ENCODE measurements at regions not wholly inside any gene's neighbourhood (a gene's known extent, or its start where the extent isn't known, plus 50 kb on each side); places are given as distances from the start of the nearest gene placed in this dataset.

- Mint-ChIP-seq H3K4me1 (ENCODE audit: unreplicated experiment) (peaks cover 29% of the 10 kb centered on the region), H3K9me3 (ENCODE audit: unreplicated experiment) (no peaks in the 10 kb centered on the region), H3K36me3 (ENCODE audit: unreplicated experiment) (no peaks in the 10 kb centered on the region), H3K27ac (ENCODE audit: unreplicated experiment) (peak overlapping the region; percentile 32), H3K27me3 (ENCODE audit: unreplicated experiment) (no peaks in the 10 kb centered on the region), H3K4me3 (ENCODE audit: unreplicated experiment) (no peak overlapping the region)
- no peak for DNase-seq (ENCODE audit: extremely low spot score, unreplicated experiment)
- no peak for TF ChIP-seq CTCF (IDR thresholded peaks at IDR 0.05)
Measured at GRCh38 chr12:115355301-115355700, 671.3 kb upstream of the TBX3 start.

- peak overlapping the region; percentile 72 for H3K4me3 Mint-ChIP-seq (ENCODE audit: unreplicated experiment)
- H3K4me1 Mint-ChIP-seq (ENCODE audit: unreplicated experiment) = peaks cover 31% of the 10 kb centered on the region
- H3K27ac Mint-ChIP-seq (ENCODE audit: unreplicated experiment) = peak overlapping the region; percentile 97
- TF ChIP-seq CTCF (IDR thresholded peaks at IDR 0.05) = no peak
- H3K36me3 Mint-ChIP-seq (ENCODE audit: unreplicated experiment) = no peaks in the 10 kb centered on the region
- DNase-seq (ENCODE audit: extremely low spot score, unreplicated experiment) = peak; percentile 85
- H3K9me3 Mint-ChIP-seq (ENCODE audit: unreplicated experiment) = no peaks in the 10 kb centered on the region
- H3K27me3 Mint-ChIP-seq (ENCODE audit: unreplicated experiment) = no peaks in the 10 kb centered on the region
Measured at GRCh38 chr12:115354007-115354890, 670.3 kb upstream of the TBX3 start.

GRCh38 chr12:115353467-115353866, 669.5 kb upstream of the TBX3 start:
- TF ChIP-seq CTCF (IDR thresholded peaks at IDR 0.05) = no peak
- no peak overlapping the region for H3K4me3 Mint-ChIP-seq (ENCODE audit: unreplicated experiment)
- H3K27ac Mint-ChIP-seq (ENCODE audit: unreplicated experiment) = peak overlapping the region; percentile 97
- H3K4me1 Mint-ChIP-seq (ENCODE audit: unreplicated experiment) = peaks cover 31% of the 10 kb centered on the region
- no peaks in the 10 kb centered on the region for H3K36me3 Mint-ChIP-seq (ENCODE audit: unreplicated experiment)
- no peaks in the 10 kb centered on the region for H3K9me3 Mint-ChIP-seq (ENCODE audit: unreplicated experiment)
- no peaks in the 10 kb centered on the region for H3K27me3 Mint-ChIP-seq (ENCODE audit: unreplicated experiment)
- DNase-seq (ENCODE audit: extremely low spot score, unreplicated experiment) = no peak

GRCh38 chr12:115351514-115352077, 667.6 kb upstream of the TBX3 start:
- Mint-ChIP-seq H3K4me3 (ENCODE audit: unreplicated experiment) (no peak overlapping the region), H3K4me1 (ENCODE audit: unreplicated experiment) (peaks cover 22% of the 10 kb centered on the region), H3K9me3 (ENCODE audit: unreplicated experiment) (no peaks in the 10 kb centered on the region), H3K27ac (ENCODE audit: unreplicated experiment) (no peak overlapping the region), H3K36me3 (ENCODE audit: unreplicated experiment) (no peaks in the 10 kb centered on the region), H3K27me3 (ENCODE audit: unreplicated experiment) (no peaks in the 10 kb centered on the region)
- TF ChIP-seq CTCF (IDR thresholded peaks at IDR 0.05) = no peak
- DNase-seq (ENCODE audit: extremely low spot score, unreplicated experiment) = no peak

GRCh38 chr12:115349711-115350110, 665.7 kb upstream of the TBX3 start:
- peaks cover 13% of the 10 kb centered on the region for H3K4me1 Mint-ChIP-seq (ENCODE audit: unreplicated experiment)
- TF ChIP-seq CTCF (IDR thresholded peaks at IDR 0.05) = no peak
- no peak overlapping the region for H3K4me3 Mint-ChIP-seq (ENCODE audit: unreplicated experiment)
- DNase-seq (ENCODE audit: extremely low spot score, unreplicated experiment) = no peak
- no peaks in the 10 kb centered on the region for H3K9me3 Mint-ChIP-seq (ENCODE audit: unreplicated experiment)
- no peak overlapping the region for H3K27ac Mint-ChIP-seq (ENCODE audit: unreplicated experiment)
- no peaks in the 10 kb centered on the region for H3K27me3 Mint-ChIP-seq (ENCODE audit: unreplicated experiment)
- H3K36me3 Mint-ChIP-seq (ENCODE audit: unreplicated experiment) = no peaks in the 10 kb centered on the region
